ENCODE measurements at regions not wholly inside any gene's neighbourhood (a gene's known extent, or its start where the extent isn't known, plus 50 kb on each side); places are given as distances from the start of the nearest gene placed in this dataset.
"Not testable (repeated sequence)": the region's sequence is repeated elsewhere in the genome, so short reads cannot be mapped to it uniquely, and the experiment has no call there.

GRCh38 chr12:96107236-96107635 lies 71.8 kb upstream of the LTA4H start:
- peak overlapping the region in 1 of 2 donors; percentile 72 for H3K27ac ChIP-seq
- H3K4me1 ChIP-seq = peaks cover 0 to 9% of the 10 kb centered on the region in 2 donors
- no peak for TF ChIP-seq CTCF (IDR thresholded peaks at IDR 0.05)
- H3K36me3 ChIP-seq = no peaks in the 10 kb centered on the region
- H3K4me3 ChIP-seq = no peak overlapping the region
- no peaks in the 10 kb centered on the region for H3K27me3 ChIP-seq
- no peaks in the 10 kb centered on the region for H3K9me3 ChIP-seq
- DNase-seq (ENCODE audit: low spot score) = no peak

- TF ChIP-seq CTCF (IDR thresholded peaks at IDR 0.05) = no peak
- no peaks in the 10 kb centered on the region for H3K36me3 ChIP-seq
- no peaks in the 10 kb centered on the region for H3K27me3 ChIP-seq
- no peak overlapping the region for H3K4me3 ChIP-seq
- H3K4me1 ChIP-seq = peaks cover 0 to 9% of the 10 kb centered on the region in 2 donors
- H3K9me3 ChIP-seq = no peaks in the 10 kb centered on the region
- no peak for DNase-seq (ENCODE audit: low spot score)
- H3K27ac ChIP-seq = peak overlapping the region; percentile 35 to 72
Measured at GRCh38 chr12:96108321-96108720, 72.9 kb upstream of the LTA4H start.

- not testable (repeated sequence) for H3K4me1 ChIP-seq; DNase-seq (ENCODE audit: low spot score); H3K4me3 ChIP-seq; H3K36me3 ChIP-seq; H3K27ac ChIP-seq; H3K27me3 ChIP-seq; H3K9me3 ChIP-seq
Measured at GRCh38 chr12:96108941-96109340, 73.6 kb upstream of the LTA4H start.

GRCh38 chr12:96112733-96113132 lies 77.3 kb upstream of the LTA4H start:
- no peaks in the 10 kb centered on the region for H3K27me3 ChIP-seq
- TF ChIP-seq CTCF (IDR thresholded peaks at IDR 0.05) = no peak
- H3K9me3 ChIP-seq = no peaks in the 10 kb centered on the region

GRCh38 chr12:96117460-96117859 lies 76.7 kb upstream of the ELK3 start:
- no peaks in the 10 kb centered on the region for H3K9me3 ChIP-seq
- TF ChIP-seq CTCF (IDR thresholded peaks at IDR 0.05) = no peak
- no peak overlapping the region for H3K4me3 ChIP-seq
- H3K27me3 ChIP-seq = no peaks in the 10 kb centered on the region
- no peak overlapping the region for H3K27ac ChIP-seq
- no peaks in the 10 kb centered on the region for H3K4me1 ChIP-seq
- no peak for DNase-seq (ENCODE audit: low spot score)
- no peaks in the 10 kb centered on the region for H3K36me3 ChIP-seq

More at GRCh38 chr12:96112733-96113132, 77.3 kb upstream of the LTA4H start:
- no peak overlapping the region for H3K4me3 ChIP-seq
- DNase-seq (ENCODE audit: low spot score) = no peak
- peaks cover 0 to 5% of the 10 kb centered on the region in 2 donors for H3K4me1 ChIP-seq
- no peaks in the 10 kb centered on the region for H3K36me3 ChIP-seq
- no peak overlapping the region for H3K27ac ChIP-seq

GRCh38 chr12:96120359-96121100 lies 73.6 kb upstream of the ELK3 start:
- H3K27me3 ChIP-seq = no peaks in the 10 kb centered on the region
- TF ChIP-seq CTCF (IDR thresholded peaks at IDR 0.05) = no peak
- H3K4me3 ChIP-seq = no peak overlapping the region
- no peaks in the 10 kb centered on the region for H3K4me1 ChIP-seq
- no peak overlapping the region for H3K27ac ChIP-seq
- no peaks in the 10 kb centered on the region for H3K9me3 ChIP-seq
- no peaks in the 10 kb centered on the region for H3K36me3 ChIP-seq
- no peak for DNase-seq (ENCODE audit: low spot score)

All from right atrium auricular region (tissue), 2 donors.